ENCODE measurements at regions not wholly inside any gene's neighbourhood (a gene's known extent, or its start where the extent isn't known, plus 50 kb on each side); places are given as distances from the start of the nearest gene placed in this dataset.

DNA sequence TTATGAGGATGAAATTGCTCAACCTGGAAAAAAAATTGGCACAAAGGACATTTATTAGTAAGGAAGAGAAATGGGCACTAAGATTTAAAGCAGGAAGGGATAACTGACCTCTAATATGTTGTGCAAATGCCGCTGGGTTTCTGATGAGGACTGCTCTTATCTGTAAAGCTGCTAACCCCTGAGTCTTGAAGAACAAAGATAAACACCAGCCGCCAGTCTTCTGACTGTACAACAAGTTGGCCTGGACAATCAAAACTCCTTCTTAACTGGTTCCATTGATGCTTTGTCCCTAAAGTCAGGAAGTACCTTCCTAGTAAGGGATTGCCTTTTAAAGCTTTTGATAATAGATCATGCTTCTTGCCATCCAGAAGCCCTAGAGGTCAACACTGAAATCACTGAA lies 301.8 kb downstream of the TRIB2 start:
- H3K4me1 ChIP-seq (ENCODE audit: insufficient read depth, low read length) = peaks cover 18% of the 10 kb centered on the region; the same call in 1 of the 2 replicates
- H3K4me3 ChIP-seq (ENCODE audit: low read length) = no peak overlapping the region
- no peak overlapping the region for H3K9ac ChIP-seq (ENCODE audit: low read depth, low read length)
- WGBS = 86% methylated on average over 2 of the region's 2 CpGs
- no peaks in the 10 kb centered on the region for H3K9me3 ChIP-seq (ENCODE audit: insufficient read depth, low read depth, low read length)
- no peaks in the 10 kb centered on the region for H3K27me3 ChIP-seq (ENCODE audit: insufficient read depth, low read length)
- no peak overlapping the region for H3K27ac ChIP-seq (ENCODE audit: low read depth, low read length)
- H3K36me3 ChIP-seq (ENCODE audit: insufficient read depth, low read length) = no peaks in the 10 kb centered on the region

DNA sequence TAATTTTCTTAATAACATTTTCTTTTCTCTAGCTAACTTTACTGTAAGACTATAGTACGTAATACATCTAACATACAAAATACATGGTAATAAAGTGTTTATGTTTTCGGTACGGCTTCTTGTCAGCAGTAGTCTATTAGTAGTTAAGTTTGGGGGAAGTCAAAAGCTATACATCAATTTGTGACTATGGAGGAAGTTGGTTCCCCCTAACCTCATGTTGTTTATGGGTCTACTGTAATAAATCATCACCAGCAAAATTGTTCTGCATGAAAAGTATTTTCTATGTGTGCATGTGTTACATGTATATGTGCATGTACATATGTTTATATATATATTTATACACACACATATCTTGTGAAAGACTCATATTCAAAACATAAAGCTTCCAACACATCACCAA lies 303.0 kb downstream of the TRIB2 start:
- Histone ChIP-seq H3K4me1 (ENCODE audit: insufficient read depth, low read length) (peaks cover 14% of the 10 kb centered on the region; the same call in 1 of the 2 replicates), H3K9ac (ENCODE audit: low read depth, low read length) (no peak overlapping the region), H3K27me3 (ENCODE audit: insufficient read depth, low read length) (no peaks in the 10 kb centered on the region), H3K9me3 (ENCODE audit: insufficient read depth, low read depth, low read length) (no peaks in the 10 kb centered on the region), H3K27ac (ENCODE audit: low read depth, low read length) (no peak overlapping the region), H3K4me3 (ENCODE audit: low read length) (no peak overlapping the region), H3K36me3 (ENCODE audit: insufficient read depth, low read length) (no peaks in the 10 kb centered on the region)
- 80% methylated on average over 2 of the region's 3 CpGs for WGBS

DNA sequence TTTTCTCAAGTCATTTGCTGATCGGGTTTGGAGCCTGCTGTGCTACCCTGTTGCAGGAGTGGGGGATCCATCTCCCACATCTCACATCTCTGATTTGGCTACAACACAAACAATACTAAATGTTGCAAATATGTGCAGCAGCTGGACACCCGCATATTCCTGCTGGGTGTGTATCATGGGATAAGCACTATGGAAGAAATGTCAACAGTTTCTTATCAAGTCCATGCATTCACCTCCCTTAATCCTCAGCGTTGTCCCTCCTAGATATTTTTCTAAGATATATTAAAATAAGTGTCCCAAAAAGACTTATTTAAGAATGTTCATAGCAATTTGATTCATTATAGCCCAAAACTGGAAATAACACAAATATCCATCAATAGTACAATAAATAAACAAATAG lies 303.7 kb downstream of the TRIB2 start:
- no peaks in the 10 kb centered on the region for H3K27me3 ChIP-seq (ENCODE audit: insufficient read depth, low read length)
- H3K9ac ChIP-seq (ENCODE audit: low read depth, low read length) = no peak overlapping the region
- no peaks in the 10 kb centered on the region for H3K36me3 ChIP-seq (ENCODE audit: insufficient read depth, low read length)
- H3K27ac ChIP-seq (ENCODE audit: low read depth, low read length) = no peak overlapping the region
- peaks cover 10% of the 10 kb centered on the region; the same call in 1 of the 2 replicates for H3K4me1 ChIP-seq (ENCODE audit: insufficient read depth, low read length)
- WGBS = 81% methylated on average over 2 of the region's 3 CpGs
- no peaks in the 10 kb centered on the region for H3K9me3 ChIP-seq (ENCODE audit: insufficient read depth, low read depth, low read length)
- no peak overlapping the region for H3K4me3 ChIP-seq (ENCODE audit: low read length)

DNA sequence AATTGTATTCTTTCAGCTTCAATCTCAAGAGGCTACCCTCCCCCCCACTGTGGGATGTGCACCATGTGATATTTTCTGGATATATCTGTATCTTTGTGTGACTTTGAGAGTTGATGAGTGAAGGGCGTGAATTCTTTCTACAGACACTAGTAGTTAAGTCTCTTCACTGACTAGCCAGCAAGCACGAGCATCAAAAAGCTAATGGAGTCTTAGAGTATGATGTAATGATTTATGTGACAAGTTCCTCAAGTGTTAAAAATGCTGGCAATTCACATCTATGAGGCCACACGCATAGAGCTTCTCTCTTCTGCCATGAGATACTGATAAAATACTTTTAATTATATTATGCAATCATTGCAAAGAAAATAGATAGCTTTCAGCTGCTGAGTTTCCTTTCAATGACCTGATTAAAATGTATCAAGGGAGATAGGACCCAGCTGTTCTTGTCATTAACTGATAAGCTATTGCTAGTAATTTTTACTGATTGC lies 304.8 kb downstream of the TRIB2 start:
- Histone ChIP-seq H3K27me3 (ENCODE audit: insufficient read depth, low read length) (no peaks in the 10 kb centered on the region), H3K9ac (ENCODE audit: low read depth, low read length) (no peak overlapping the region), H3K4me1 (ENCODE audit: insufficient read depth, low read length) (no peaks in the 10 kb centered on the region), H3K27ac (ENCODE audit: low read depth, low read length) (no peak overlapping the region), H3K9me3 (ENCODE audit: insufficient read depth, low read depth, low read length) (no peaks in the 10 kb centered on the region), H3K36me3 (ENCODE audit: insufficient read depth, low read length) (no peaks in the 10 kb centered on the region), H3K4me3 (ENCODE audit: low read length) (no peak overlapping the region)
- 87% methylated on average over 2 of the region's 3 CpGs for WGBS

DNA sequence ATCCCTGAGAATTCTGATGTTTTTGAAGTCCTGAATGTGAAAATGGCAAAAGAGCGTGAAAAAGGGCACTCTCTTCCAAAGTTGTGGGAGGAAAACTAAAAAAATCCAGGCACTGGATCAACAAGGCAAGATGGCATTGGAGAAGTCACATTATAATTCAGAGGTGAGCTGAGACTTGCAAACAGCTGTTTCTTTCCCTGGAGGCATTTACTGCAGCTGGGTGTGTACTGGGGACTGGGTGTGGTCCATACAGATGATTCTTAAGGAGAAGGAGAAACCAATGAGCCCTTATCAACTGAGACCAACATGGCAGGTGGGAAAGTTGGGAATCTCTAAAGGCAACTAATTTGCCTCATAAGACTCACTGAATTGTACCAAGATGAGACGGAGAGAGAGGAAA lies 313.9 kb downstream of the TRIB2 start:
- Histone ChIP-seq H3K9ac (ENCODE audit: low read depth, low read length) (no peak overlapping the region), H3K27ac (ENCODE audit: low read depth, low read length) (no peak overlapping the region), H3K4me3 (ENCODE audit: low read length) (no peak overlapping the region), H3K4me1 (ENCODE audit: insufficient read depth, low read length) (no peaks in the 10 kb centered on the region), H3K27me3 (ENCODE audit: insufficient read depth, low read length) (no peaks in the 10 kb centered on the region), H3K9me3 (ENCODE audit: insufficient read depth, low read depth, low read length) (no peaks in the 10 kb centered on the region), H3K36me3 (ENCODE audit: insufficient read depth, low read length) (no peaks in the 10 kb centered on the region)
- WGBS = 90% methylated on average over 2 of the region's 2 CpGs

DNA sequence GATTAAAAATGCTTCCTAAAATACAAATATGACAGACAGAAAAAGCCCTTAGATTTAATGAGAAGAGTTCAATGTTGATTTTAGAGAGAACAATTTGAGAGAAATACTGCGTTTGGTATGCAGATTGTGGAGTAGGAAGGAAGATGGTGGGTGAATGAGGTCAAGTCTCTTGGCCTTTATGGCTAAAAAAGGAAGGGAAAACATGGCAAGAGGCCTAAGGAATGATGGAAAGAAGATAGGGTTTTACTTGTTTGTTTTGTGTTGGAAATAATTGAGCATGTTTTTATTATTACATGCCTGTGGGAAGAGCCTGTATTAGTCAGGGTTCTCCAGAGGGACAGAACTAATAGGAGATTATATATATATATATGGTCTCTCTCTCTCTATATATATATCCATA lies 318.1 kb downstream of the TRIB2 start:
- no peak overlapping the region for H3K9ac ChIP-seq (ENCODE audit: low read depth, low read length)
- H3K36me3 ChIP-seq (ENCODE audit: insufficient read depth, low read length) = no peaks in the 10 kb centered on the region
- H3K9me3 ChIP-seq (ENCODE audit: insufficient read depth, low read depth, low read length) = no peaks in the 10 kb centered on the region
- no peak overlapping the region for H3K27ac ChIP-seq (ENCODE audit: low read depth, low read length)
- WGBS = 80% methylated on average over 1 of the region's 1 CpG
- H3K4me3 ChIP-seq (ENCODE audit: low read length) = no peak overlapping the region
- H3K4me1 ChIP-seq (ENCODE audit: insufficient read depth, low read length) = no peaks in the 10 kb centered on the region
- no peaks in the 10 kb centered on the region for H3K27me3 ChIP-seq (ENCODE audit: insufficient read depth, low read length)

DNA sequence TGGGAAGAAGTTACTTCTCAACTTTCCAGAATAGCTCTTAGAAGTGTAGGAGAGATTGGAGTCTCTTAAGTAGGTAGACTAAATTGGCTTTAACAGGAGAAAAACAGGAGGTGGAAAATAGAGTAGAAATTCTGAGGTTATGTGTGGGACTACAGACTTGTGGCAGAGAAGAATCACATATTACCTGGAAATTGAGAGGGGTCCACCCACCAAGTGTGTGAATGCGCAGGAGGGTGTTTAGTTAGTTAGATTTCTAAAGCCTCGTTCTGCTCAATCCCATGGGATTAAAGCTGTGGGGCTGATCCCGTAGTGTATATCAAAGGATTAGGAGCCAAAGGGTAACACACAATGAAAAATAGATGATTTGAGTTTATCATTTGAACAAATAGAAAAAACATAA lies 319.1 kb downstream of the TRIB2 start:
- H3K36me3 ChIP-seq (ENCODE audit: insufficient read depth, low read length) = no peaks in the 10 kb centered on the region
- H3K27me3 ChIP-seq (ENCODE audit: insufficient read depth, low read length) = no peaks in the 10 kb centered on the region
- H3K9me3 ChIP-seq (ENCODE audit: insufficient read depth, low read depth, low read length) = 0 out of 2 replicates have a peak, but pooled peaks cover 2% of the 10 kb centered on the region
- H3K4me3 ChIP-seq (ENCODE audit: low read length) = no peak overlapping the region
- H3K4me1 ChIP-seq (ENCODE audit: insufficient read depth, low read length) = no peaks in the 10 kb centered on the region
- no peak overlapping the region for H3K9ac ChIP-seq (ENCODE audit: low read depth, low read length)
- no peak overlapping the region for H3K27ac ChIP-seq (ENCODE audit: low read depth, low read length)
- WGBS = 90% methylated on average over 3 of the region's 3 CpGs

DNA sequence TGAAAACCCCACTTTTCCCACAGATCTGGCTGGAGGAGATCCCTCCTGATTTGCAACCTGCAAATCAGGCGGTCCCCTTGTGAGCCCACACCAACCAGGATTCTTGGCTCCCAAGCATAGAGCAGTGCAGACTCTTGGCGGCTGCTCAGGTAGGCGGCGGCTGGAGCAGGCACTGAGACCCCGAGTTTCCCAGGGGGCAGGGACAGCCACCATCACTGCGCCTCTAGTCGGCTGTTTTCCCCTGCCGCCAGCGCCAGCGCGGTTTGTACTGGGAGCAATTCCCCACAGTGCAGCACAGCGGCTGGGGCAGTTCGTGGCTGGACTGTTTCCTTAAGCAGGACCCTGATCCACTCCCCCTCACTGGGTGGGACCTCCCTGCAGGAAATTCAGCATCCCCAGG lies 323.3 kb downstream of the TRIB2 start:
- Histone ChIP-seq H3K4me3 (ENCODE audit: low read length) (no peak overlapping the region), H3K36me3 (ENCODE audit: insufficient read depth, low read length) (no peaks in the 10 kb centered on the region), H3K9ac (ENCODE audit: low read depth, low read length) (no peak overlapping the region), H3K4me1 (ENCODE audit: insufficient read depth, low read length) (no peaks in the 10 kb centered on the region), H3K9me3 (ENCODE audit: insufficient read depth, low read depth, low read length) (peaks cover 12% of the 10 kb centered on the region; the same call in 1 of the 2 replicates), H3K27ac (ENCODE audit: low read depth, low read length) (no peak overlapping the region), H3K27me3 (ENCODE audit: insufficient read depth, low read length) (no peaks in the 10 kb centered on the region)
- 93% methylated on average over 13 of the region's 13 CpGs for WGBS

DNA sequence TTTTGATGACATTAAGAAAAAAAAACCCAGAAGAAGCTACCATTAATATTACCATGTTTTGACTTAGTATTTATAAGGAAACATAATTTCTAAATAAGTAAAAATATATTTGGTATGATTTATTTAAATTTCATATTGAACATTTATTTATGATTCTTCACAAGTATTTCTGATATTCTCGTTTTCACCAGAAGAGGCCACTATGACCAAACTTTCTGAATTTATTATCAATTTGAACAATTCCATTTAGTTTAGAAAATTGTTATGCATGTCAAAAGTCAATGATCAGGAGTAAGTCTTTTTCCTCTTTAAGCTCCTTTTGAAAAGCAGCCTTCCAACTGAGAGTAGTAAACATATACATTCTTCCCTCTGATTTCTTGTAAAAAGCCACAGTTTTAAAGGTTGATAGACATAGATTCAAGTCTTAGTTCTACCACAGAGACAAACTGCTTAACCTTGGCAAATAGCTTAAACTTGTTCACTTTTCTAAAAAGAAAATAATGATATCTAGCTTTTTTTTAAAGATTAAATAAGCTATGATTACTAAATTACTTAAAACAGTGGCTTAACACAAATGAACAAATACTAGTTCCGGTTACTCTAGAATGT lies 329.9 kb downstream of the TRIB2 start:
- Histone ChIP-seq H3K36me3 (ENCODE audit: insufficient read depth, low read length) (no peaks in the 10 kb centered on the region), H3K9ac (ENCODE audit: low read depth, low read length) (no peak overlapping the region), H3K9me3 (ENCODE audit: insufficient read depth, low read depth, low read length) (0 out of 2 replicates have a peak, but pooled peaks cover 4% of the 10 kb centered on the region), H3K27ac (ENCODE audit: low read depth, low read length) (no peak overlapping the region), H3K4me1 (ENCODE audit: insufficient read depth, low read length) (no peaks in the 10 kb centered on the region), H3K4me3 (ENCODE audit: low read length) (no peak overlapping the region), H3K27me3 (ENCODE audit: insufficient read depth, low read length) (no peaks in the 10 kb centered on the region)
- 97% methylated on average over 1 of the region's 2 CpGs for WGBS

DNA sequence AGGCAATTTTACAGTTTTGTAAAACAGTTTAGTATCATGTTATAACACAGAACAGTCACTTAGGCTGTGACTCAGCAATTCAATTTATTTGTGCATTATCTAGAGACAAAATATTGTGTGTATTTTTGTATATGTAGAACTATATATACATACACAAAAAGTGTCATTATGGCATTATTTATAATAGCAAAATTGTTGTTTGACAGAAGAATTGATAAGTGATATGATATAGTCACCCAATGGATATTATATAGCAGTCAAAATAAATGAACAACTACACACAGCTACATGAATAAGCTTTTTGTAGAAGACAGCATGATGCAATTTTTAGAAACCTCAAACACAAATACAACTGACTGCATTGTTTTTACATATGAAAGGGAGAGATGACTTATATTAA lies 334.0 kb downstream of the TRIB2 start:
- H3K27ac ChIP-seq (ENCODE audit: low read depth, low read length) = no peak overlapping the region
- H3K9me3 ChIP-seq (ENCODE audit: insufficient read depth, low read depth, low read length) = no peaks in the 10 kb centered on the region
- no peaks in the 10 kb centered on the region for H3K27me3 ChIP-seq (ENCODE audit: insufficient read depth, low read length)
- H3K4me3 ChIP-seq (ENCODE audit: low read length) = no peak overlapping the region
- no peak overlapping the region for H3K9ac ChIP-seq (ENCODE audit: low read depth, low read length)
- no peaks in the 10 kb centered on the region for H3K4me1 ChIP-seq (ENCODE audit: insufficient read depth, low read length)
- H3K36me3 ChIP-seq (ENCODE audit: insufficient read depth, low read length) = no peaks in the 10 kb centered on the region

DNA sequence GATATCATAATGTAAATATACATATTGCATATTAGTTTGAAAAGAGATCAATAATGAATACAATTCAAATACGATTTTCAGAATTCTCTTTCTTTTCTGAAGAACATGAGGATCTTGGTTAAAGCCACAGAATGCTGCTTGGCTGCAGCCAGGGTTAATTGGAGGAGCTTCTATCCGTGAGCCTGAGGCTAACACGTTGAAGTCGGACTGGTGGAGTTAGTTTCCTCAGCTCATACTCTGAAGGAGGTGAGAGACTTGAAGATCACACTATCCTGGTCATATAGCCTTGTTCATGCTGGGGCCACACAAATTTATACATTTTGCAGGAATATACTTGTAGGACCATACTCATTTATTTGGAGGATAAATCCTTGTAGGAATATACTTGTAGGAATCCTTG lies 335.8 kb downstream of the TRIB2 start:
- Histone ChIP-seq H3K27ac (ENCODE audit: low read depth, low read length) (no peak overlapping the region), H3K4me3 (ENCODE audit: low read length) (no peak overlapping the region), H3K36me3 (ENCODE audit: insufficient read depth, low read length) (no peaks in the 10 kb centered on the region), H3K9ac (ENCODE audit: low read depth, low read length) (no peak overlapping the region), H3K9me3 (ENCODE audit: insufficient read depth, low read depth, low read length) (no peaks in the 10 kb centered on the region), H3K4me1 (ENCODE audit: insufficient read depth, low read length) (no peaks in the 10 kb centered on the region), H3K27me3 (ENCODE audit: insufficient read depth, low read length) (no peaks in the 10 kb centered on the region)
- WGBS = 51% methylated on average over 4 of the region's 4 CpGs

Measured in HUES64 (cell line).